GM19397 (cell line): ENCODE measurements at regions not wholly inside any gene's neighbourhood (a gene's known extent, or its start where the extent isn't known, plus 50 kb on each side); places are given as distances from the start of the nearest gene placed in this dataset.
"Not testable (repeated sequence)": the region's sequence is repeated elsewhere in the genome, so short reads cannot be mapped to it uniquely, and the experiment has no call there.

ENCODE experiments used
- ATAC-seq: cut with Tn5 transposase; IDR thresholded peaks from one replicate; pipeline ENCODE4 v1.9.1; 2021; ENCODE audit warnings: mild to moderate bottlenecking, moderate library complexity; ENCODE audit not compliant: unreplicated experiment

GRCh38 chr3:178967177-178967532 is 104.5 kb downstream of the ZMAT3 start:
- ATAC-seq, result peak; percentile 35

GRCh38 chr3:178966299-178967176 is 105.1 kb downstream of the ZMAT3 start:
- peak; percentile 43 for ATAC-seq

- ATAC-seq, result no peak
Measured at GRCh38 chr3:178964551-178964950, 107.1 kb downstream of the ZMAT3 start.

GRCh38 chr3:178960918-178961317 is 110.7 kb downstream of the ZMAT3 start:
- ATAC-seq, result no peak

GRCh38 chr3:178960181-178960580 is 111.4 kb downstream of the ZMAT3 start:
- ATAC-seq, result no peak

- ATAC-seq, result no peak
Measured at GRCh38 chr3:178950676-178951075, 120.9 kb downstream of the ZMAT3 start.

- no peak for ATAC-seq
Measured at GRCh38 chr3:178949896-178950295, 121.7 kb downstream of the ZMAT3 start.

- no peak for ATAC-seq
Measured at GRCh38 chr3:178948546-178948945, 123.1 kb downstream of the ZMAT3 start.

GRCh38 chr3:178947738-178948137 is 123.9 kb downstream of the ZMAT3 start:
- ATAC-seq, result no peak

- not testable (repeated sequence) for ATAC-seq
Measured at GRCh38 chr3:178942261-178942660, 129.3 kb downstream of the ZMAT3 start.

GRCh38 chr3:178930116-178930515 is 141.5 kb downstream of the ZMAT3 start:
- ATAC-seq, result no peak

- no peak for ATAC-seq
Measured at GRCh38 chr3:178916223-178916622, 155.4 kb downstream of the ZMAT3 start.

GRCh38 chr3:178915365-178915764 is 156.2 kb downstream of the ZMAT3 start:
- no peak for ATAC-seq

GRCh38 chr3:178907081-178907480 is 164.5 kb downstream of the ZMAT3 start:
- no peak for ATAC-seq

GRCh38 chr3:178901204-178901603 is 170.4 kb downstream of the ZMAT3 start:
- ATAC-seq, result no peak

- no peak for ATAC-seq
Measured at GRCh38 chr3:178900029-178900646, 171.5 kb downstream of the ZMAT3 start.

GRCh38 chr3:178895178-178895789 is 176.3 kb downstream of the ZMAT3 start:
- no peak for ATAC-seq
